HG02938 (cell line): ENCODE measurements at regions not wholly inside any gene's neighbourhood (a gene's known extent, or its start where the extent isn't known, plus 50 kb on each side); places are given as distances from the start of the nearest gene placed in this dataset.

Source experiments
- ATAC-seq: cut with Tn5 transposase; IDR thresholded peaks from one replicate; pipeline ENCODE4 v1.9.1; 2021; ENCODE audit warnings: mild to moderate bottlenecking, moderate library complexity; ENCODE audit not compliant: unreplicated experiment

GRCh38 chr1:25061261-25061995 is 131.4 kb upstream of the RUNX3 start:
- ATAC-seq, result no peak

GRCh38 chr1:25057188-25057587 is 127.1 kb upstream of the RUNX3 start:
- no peak for ATAC-seq

GRCh38 chr1:25056536-25056935 is 126.5 kb upstream of the RUNX3 start:
- no peak for ATAC-seq

- ATAC-seq, result no peak
These were observed 125.9 kb upstream of the RUNX3 start for GRCh38 chr1:25055961-25056360.

- ATAC-seq, result no peak
These were observed 125.3 kb upstream of the RUNX3 start for GRCh38 chr1:25055324-25055780.

GRCh38 chr1:25054526-25055323 is 124.6 kb upstream of the RUNX3 start:
- no peak for ATAC-seq

- no peak for ATAC-seq
These were observed 123.6 kb upstream of the RUNX3 start for GRCh38 chr1:25053576-25054250.

- no peak for ATAC-seq
These were observed 121.8 kb upstream of the RUNX3 start for GRCh38 chr1:25051906-25052305.

- no peak for ATAC-seq
These were observed 121.4 kb upstream of the RUNX3 start for GRCh38 chr1:25051504-25051903.

GRCh38 chr1:25050165-25050564 is 120.1 kb upstream of the RUNX3 start:
- ATAC-seq, result no peak

- ATAC-seq, result no peak
These were observed 119.1 kb upstream of the RUNX3 start for GRCh38 chr1:25049190-25049589.

GRCh38 chr1:25048728-25049127 is 118.7 kb upstream of the RUNX3 start:
- no peak for ATAC-seq

GRCh38 chr1:25047506-25048240 is 117.6 kb upstream of the RUNX3 start:
- no peak for ATAC-seq

- ATAC-seq, result no peak
These were observed 116.1 kb upstream of the RUNX3 start for GRCh38 chr1:25046194-25046532.

- ATAC-seq, result no peak
These were observed 115.6 kb upstream of the RUNX3 start for GRCh38 chr1:25045480-25046193.

- ATAC-seq, result no peak
These were observed 113.1 kb upstream of the RUNX3 start for GRCh38 chr1:25043228-25043580.

GRCh38 chr1:25042331-25043227 is 112.5 kb upstream of the RUNX3 start:
- ATAC-seq, result no peak

- no peak for ATAC-seq
These were observed 111.8 kb upstream of the RUNX3 start for GRCh38 chr1:25041916-25042315.

GRCh38 chr1:25040122-25040685 is 110.1 kb upstream of the RUNX3 start:
- no peak for ATAC-seq
